GM06990 (cell line): ENCODE measurements at regions not wholly inside any gene's neighbourhood (a gene's known extent, or its start where the extent isn't known, plus 50 kb on each side); places are given as distances from the start of the nearest gene placed in this dataset.

ENCODE experiments used
- DNase-seq: peaks from one replicate; pipeline ENCODE4 v3.0.0-alpha.2; 2011; ENCODE audit not compliant: insufficient read length; ENCODE audit errors: extremely low read depth
- H3K27me3 ChIP-seq: replicated peaks from 2 replicates; pipeline ENCODE4 v1.6.0; 2011; ENCODE audit warnings: low read length; ENCODE audit not compliant: control insufficient read depth, insufficient read depth
- H3K36me3 ChIP-seq: 2 replicates; pipeline ENCODE4 v1.5.1; 2011; ENCODE audit warnings: low read length; ENCODE audit not compliant: control insufficient read depth, insufficient read depth
- H3K4me3 ChIP-seq: replicated peaks from 2 replicates; pipeline ENCODE4 v1.5.1; 2011; ENCODE audit warnings: low read depth, mild to moderate bottlenecking, control low read depth, low read length
- TF ChIP-seq, protein P1 (sequence below): IDR thresholded peaks from 2 replicates; pipeline ENCODE4 v1.5.1; 2011; ENCODE audit warnings: low read length, control low read depth, mild to moderate bottlenecking, inconsistent platforms; ENCODE audit not compliant: insufficient read depth, poor library complexity, severe bottlenecking

DNA sequence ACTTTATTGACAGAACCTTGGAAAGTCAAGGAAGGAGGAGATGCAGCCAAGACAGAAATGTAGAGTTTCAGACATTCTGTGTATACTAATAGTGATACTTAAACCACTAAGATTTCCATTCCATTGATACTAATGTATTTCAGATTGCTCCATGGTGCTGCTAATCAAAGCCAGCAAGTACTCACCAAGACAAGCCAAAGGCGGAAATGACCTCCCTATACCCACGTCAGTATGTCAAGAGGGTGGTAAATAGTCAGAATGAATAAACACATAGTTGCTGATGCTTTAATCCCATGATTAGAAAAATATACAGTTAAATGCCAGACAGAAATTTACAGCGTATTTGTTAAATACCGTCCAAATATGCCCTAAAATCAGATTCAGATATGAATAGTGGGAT is 417.8 kb upstream of the INTU start:
- no peak overlapping the region for H3K4me3 ChIP-seq
- no peaks in the 10 kb centered on the region for H3K36me3 ChIP-seq
- DNase-seq = no peak
- no peaks in the 10 kb centered on the region for H3K27me3 ChIP-seq
- TF ChIP-seq, protein P1, sequence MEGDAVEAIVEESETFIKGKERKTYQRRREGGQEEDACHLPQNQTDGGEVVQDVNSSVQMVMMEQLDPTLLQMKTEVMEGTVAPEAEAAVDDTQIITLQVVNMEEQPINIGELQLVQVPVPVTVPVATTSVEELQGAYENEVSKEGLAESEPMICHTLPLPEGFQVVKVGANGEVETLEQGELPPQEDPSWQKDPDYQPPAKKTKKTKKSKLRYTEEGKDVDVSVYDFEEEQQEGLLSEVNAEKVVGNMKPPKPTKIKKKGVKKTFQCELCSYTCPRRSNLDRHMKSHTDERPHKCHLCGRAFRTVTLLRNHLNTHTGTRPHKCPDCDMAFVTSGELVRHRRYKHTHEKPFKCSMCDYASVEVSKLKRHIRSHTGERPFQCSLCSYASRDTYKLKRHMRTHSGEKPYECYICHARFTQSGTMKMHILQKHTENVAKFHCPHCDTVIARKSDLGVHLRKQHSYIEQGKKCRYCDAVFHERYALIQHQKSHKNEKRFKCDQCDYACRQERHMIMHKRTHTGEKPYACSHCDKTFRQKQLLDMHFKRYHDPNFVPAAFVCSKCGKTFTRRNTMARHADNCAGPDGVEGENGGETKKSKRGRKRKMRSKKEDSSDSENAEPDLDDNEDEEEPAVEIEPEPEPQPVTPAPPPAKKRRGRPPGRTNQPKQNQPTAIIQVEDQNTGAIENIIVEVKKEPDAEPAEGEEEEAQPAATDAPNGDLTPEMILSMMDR = no peak

DNA sequence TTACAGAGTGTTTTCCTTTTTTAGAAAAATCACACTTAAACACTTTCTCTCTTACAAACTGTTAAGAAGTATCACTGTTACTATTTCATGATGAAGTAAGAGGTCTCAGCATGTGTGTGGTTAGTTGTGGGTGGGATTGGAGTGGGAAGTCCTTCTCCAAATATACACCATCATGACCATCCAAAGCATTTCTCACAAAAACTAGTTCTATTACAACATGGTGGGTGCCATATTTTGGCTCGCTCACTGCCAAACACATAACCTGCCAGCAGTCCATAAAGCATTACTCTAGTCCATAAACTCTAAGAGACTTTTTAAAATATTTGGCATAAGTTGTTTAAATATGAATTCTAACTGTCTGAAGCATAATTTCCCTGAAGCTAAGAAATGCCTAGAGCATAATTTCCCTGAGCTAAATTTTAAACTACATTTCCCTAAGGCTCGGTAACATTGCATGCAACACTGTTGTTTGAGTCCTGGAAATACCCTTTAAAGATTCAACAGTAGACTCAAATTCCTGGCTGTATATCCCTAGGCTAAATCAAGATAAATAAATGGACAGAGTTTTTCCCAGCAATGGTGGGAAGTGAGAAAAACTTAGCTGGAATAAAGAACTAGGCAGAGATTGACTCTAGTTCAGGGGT is 415.0 kb upstream of the INTU start:
- TF ChIP-seq, protein P1 = no peak
- no peaks in the 10 kb centered on the region for H3K27me3 ChIP-seq
- H3K4me3 ChIP-seq = no peak overlapping the region
- no peak for DNase-seq
- no peaks in the 10 kb centered on the region for H3K36me3 ChIP-seq

DNA sequence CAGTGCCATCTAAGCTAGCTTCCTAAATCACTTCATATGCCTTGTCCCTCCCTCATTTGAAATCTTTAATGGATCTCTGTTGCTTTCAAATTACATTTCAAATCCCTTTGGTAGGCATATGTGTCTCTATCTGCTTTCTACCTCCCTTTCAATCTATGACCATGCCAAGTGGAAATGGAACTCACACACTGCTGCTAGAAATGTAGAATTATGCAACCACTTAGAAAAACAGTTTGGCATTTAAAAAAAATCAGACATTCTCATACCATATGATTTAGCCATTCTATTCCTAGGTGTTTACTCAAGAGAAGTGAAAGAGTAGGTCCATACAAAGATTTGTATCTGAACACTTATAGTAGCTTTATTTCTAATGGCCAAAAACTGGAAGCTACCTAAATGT is 413.5 kb upstream of the INTU start:
- DNase-seq = no peak
- H3K36me3 ChIP-seq = no peaks in the 10 kb centered on the region
- H3K4me3 ChIP-seq = no peak overlapping the region
- H3K27me3 ChIP-seq = no peaks in the 10 kb centered on the region
- TF ChIP-seq, protein P1 = no peak

DNA sequence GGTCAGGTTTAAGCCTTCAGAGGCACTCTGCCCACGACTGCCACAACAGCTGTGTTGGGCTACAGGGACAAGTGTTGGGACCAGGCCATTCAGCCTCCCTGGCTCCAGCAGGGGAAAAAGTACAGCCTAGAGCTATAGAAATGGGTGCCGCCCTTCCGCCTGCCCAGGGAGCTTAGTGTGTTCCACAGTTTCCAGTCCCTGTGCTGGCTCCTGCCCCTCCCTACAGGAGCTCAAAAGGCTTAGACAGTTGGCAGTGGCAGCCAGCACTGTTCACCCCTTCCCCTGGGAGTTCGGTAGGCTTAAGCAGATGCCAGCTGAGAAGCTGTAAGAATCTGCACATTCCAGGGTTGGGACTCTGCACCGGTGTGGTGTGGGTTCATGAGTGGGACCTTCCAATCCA is 408.2 kb upstream of the INTU start:
- H3K4me3 ChIP-seq = no peak overlapping the region
- H3K36me3 ChIP-seq = no peaks in the 10 kb centered on the region
- H3K27me3 ChIP-seq = no peaks in the 10 kb centered on the region
- TF ChIP-seq, protein P1 = no peak
- DNase-seq = no peak

DNA sequence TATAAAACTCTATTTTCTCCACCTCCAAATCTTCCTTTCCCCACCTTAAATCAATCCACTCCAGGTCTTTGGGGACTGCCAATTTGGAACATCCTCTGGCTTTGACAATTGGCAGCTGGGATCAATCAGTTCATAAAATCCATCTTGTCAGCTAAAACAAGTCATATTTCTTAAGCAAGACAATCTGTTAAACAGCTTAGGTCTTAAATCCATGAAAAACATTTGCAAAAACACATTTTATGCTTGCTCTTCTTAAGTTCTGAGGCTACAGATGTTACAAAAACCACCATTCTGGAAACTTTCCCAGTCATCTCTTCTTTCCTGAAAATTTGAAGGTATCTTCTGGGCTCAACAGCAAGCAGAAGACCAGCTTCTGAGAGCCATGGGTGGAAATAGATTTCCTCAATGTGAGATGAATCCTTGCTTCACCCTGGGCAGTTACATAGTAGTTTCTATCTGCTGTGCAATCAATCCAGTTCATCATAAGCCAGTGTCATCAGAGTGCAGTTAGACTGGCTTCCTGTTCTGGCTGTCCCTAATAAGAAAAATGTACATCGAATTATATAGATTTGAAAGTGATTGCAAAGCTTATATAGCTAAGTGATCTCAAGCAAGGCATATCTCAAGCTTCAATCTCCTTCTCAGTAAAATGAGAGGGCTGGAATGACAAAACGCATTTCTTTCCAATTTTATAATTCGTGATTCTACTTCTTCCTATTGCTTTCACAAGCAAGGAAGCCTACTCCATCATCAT is 402.7 kb upstream of the INTU start:
- no peaks in the 10 kb centered on the region for H3K27me3 ChIP-seq
- H3K4me3 ChIP-seq = no peak overlapping the region
- TF ChIP-seq, protein P1 = no peak
- no peaks in the 10 kb centered on the region for H3K36me3 ChIP-seq
- DNase-seq = no peak
